Osteocyte (in vitro differentiated cells): ENCODE measurements at regions not wholly inside any gene's neighbourhood (a gene's known extent, or its start where the extent isn't known, plus 50 kb on each side); places are given as distances from the start of the nearest gene placed in this dataset.

Experiments
- DNase-seq: peaks from one replicate; pipeline ENCODE4 v3.0.0; 2021; ENCODE audit warnings: mixed read lengths; ENCODE audit not compliant: unreplicated experiment; ENCODE audit errors: extremely low spot score
- H3K27ac Mint-ChIP-seq: one replicate; pipeline ENCODE4 v1.8.0; 2021; ENCODE audit warnings: mild to moderate bottlenecking, mixed read lengths; ENCODE audit not compliant: unreplicated experiment
- H3K27me3 Mint-ChIP-seq: one replicate; pipeline ENCODE4 v1.8.0; 2021; ENCODE audit warnings: mixed read lengths; ENCODE audit not compliant: unreplicated experiment
- H3K36me3 Mint-ChIP-seq: one replicate; pipeline ENCODE4 v1.8.0; 2021; ENCODE audit warnings: mixed read lengths; ENCODE audit not compliant: unreplicated experiment
- H3K4me1 Mint-ChIP-seq: one replicate; pipeline ENCODE4 v1.8.0; 2021; ENCODE audit warnings: mixed read lengths; ENCODE audit not compliant: unreplicated experiment
- H3K4me3 Mint-ChIP-seq: one replicate; pipeline ENCODE4 v1.8.0; 2021; ENCODE audit warnings: mild to moderate bottlenecking, moderate library complexity, mixed read lengths; ENCODE audit not compliant: unreplicated experiment
- H3K9me3 Mint-ChIP-seq: one replicate; pipeline ENCODE4 v1.8.0; 2021; ENCODE audit warnings: mixed read lengths; ENCODE audit not compliant: unreplicated experiment
- TF ChIP-seq, protein P1 (sequence below): fragments of 200-600 bp; sonication (generic); IDR thresholded peaks from 2 replicates; pipeline ENCODE4 v1.5.0; 2021; ENCODE audit warnings: antibody characterized with exemption, mild to moderate bottlenecking, moderate library complexity

DNA sequence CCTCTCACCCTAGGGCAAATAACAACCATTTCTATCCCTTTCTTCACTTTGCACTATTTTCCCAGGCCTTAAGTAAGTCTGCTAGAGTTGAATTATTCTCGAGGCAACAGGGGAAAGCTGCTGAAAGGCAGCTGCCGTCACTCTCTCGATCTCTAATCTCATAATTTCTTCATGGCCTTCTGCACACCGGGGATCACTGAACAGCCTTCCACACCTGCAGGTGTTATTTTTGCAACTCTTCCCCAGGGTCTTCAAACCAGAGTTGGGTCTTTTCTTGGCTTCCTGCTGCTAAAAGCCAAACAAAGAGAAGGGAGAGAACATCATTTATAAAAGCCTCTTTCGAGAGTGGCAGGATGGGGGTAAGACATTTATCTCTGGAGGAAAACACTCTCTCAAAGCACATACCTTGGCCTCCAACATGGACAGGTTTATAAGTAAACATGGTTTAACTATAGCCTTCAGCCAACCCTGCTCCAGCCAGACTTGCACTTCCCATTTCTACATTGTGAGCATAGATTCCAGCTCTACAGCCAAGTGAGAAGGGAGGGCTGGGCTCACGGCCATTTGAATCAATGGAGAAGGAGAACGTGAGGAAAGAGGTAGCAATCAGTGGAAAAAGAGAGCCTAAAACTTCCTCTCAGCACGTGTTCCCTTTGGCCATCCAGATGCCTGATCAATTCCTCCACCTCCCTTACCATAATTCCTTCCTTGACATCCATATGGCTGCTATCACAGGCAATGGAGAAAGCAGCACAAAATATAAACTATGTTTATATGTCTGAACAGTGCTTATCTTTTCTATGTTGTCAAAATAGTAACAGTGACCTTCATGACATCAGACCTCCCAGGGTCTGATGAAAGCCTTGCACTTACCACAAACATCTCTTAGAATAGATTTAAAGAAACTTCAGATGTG, 464.9 kb downstream of the TLE1 start:
- H3K4me3 Mint-ChIP-seq: no peak overlapping the region
- H3K9me3 Mint-ChIP-seq: no peaks in the 10 kb centered on the region
- no peaks in the 10 kb centered on the region for H3K27me3 Mint-ChIP-seq
- TF ChIP-seq, protein P1, sequence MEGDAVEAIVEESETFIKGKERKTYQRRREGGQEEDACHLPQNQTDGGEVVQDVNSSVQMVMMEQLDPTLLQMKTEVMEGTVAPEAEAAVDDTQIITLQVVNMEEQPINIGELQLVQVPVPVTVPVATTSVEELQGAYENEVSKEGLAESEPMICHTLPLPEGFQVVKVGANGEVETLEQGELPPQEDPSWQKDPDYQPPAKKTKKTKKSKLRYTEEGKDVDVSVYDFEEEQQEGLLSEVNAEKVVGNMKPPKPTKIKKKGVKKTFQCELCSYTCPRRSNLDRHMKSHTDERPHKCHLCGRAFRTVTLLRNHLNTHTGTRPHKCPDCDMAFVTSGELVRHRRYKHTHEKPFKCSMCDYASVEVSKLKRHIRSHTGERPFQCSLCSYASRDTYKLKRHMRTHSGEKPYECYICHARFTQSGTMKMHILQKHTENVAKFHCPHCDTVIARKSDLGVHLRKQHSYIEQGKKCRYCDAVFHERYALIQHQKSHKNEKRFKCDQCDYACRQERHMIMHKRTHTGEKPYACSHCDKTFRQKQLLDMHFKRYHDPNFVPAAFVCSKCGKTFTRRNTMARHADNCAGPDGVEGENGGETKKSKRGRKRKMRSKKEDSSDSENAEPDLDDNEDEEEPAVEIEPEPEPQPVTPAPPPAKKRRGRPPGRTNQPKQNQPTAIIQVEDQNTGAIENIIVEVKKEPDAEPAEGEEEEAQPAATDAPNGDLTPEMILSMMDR: no peak
- peaks cover 4% of the 10 kb centered on the region for H3K4me1 Mint-ChIP-seq
- H3K36me3 Mint-ChIP-seq: no peaks in the 10 kb centered on the region
- no peak for DNase-seq
- H3K27ac Mint-ChIP-seq: no peak overlapping the region

DNA sequence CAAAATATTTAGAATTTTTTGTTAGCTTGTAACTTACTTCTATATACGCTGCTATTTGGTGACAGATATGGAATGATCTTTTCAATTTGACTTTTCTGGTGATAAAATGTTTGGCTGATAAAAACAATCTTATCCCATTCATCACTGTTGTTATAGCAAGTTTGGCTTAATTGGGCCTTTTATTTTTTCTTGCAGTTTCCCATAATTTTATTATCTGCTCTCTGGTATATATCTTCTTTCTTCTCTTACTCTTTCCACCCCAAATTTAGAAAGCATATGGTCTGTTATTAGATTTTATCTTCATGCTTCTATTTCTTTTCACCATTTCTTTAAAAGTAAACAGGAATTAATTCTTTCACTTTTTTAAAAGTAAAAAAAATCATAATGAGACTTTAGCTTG, 474.4 kb downstream of the TLE1 start:
- Mint-ChIP-seq H3K36me3 (no peaks in the 10 kb centered on the region), H3K27me3 (no peaks in the 10 kb centered on the region), H3K4me3 (no peak overlapping the region), H3K27ac (no peak overlapping the region), H3K9me3 (peaks cover 9% of the 10 kb centered on the region), H3K4me1 (peaks cover 4% of the 10 kb centered on the region)
- TF ChIP-seq, protein P1: no peak
- no peak for DNase-seq

DNA sequence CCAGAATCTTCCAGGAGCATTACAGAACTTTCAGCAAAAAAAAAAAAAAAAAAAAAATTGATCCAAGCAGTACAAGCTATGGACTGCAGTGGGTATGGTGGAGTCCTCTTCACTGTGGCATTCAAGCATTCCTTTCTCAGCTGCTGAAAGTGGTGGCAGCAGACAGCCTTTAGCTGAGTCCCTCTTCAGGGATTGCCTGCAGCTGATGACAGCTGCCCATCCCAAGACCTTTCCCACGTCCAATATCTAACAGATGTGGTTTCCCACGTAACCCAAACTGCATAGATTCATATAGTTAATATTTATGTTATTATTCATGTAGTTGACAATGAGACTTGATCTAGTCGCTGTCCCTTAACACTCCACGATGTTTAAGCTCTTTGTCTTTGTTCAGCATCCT, 475.9 kb downstream of the TLE1 start:
- Mint-ChIP-seq H3K36me3 (no peaks in the 10 kb centered on the region), H3K27me3 (no peaks in the 10 kb centered on the region), H3K4me1 (peaks cover 4% of the 10 kb centered on the region), H3K27ac (no peak overlapping the region), H3K4me3 (no peak overlapping the region), H3K9me3 (peaks cover 9% of the 10 kb centered on the region)
- DNase-seq: no peak
- TF ChIP-seq, protein P1: no peak

DNA sequence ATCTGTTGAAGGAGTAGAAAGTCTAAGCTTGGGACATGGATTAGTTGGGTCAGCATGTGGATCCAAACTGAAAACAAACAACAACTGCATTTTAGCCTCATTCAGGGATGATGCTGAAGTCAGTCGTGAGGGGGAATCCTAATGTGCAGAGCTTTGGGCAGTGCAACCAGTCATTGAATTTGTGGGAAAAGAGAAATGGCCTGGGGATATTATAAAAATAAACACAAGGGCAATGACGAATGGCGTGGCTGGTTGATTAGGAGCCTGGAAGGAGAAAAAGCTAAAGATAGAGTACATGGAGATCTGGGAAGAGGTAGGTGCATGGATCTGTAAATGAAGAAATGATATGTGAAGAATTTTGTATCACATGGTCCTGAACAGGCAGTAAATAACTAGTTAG, 477.6 kb downstream of the TLE1 start:
- no peak for DNase-seq
- Mint-ChIP-seq H3K27ac (no peak overlapping the region), H3K9me3 (peaks cover 6% of the 10 kb centered on the region), H3K4me1 (peaks cover 4% of the 10 kb centered on the region), H3K36me3 (no peaks in the 10 kb centered on the region), H3K4me3 (no peak overlapping the region), H3K27me3 (no peaks in the 10 kb centered on the region)
- TF ChIP-seq, protein P1: no peak

DNA sequence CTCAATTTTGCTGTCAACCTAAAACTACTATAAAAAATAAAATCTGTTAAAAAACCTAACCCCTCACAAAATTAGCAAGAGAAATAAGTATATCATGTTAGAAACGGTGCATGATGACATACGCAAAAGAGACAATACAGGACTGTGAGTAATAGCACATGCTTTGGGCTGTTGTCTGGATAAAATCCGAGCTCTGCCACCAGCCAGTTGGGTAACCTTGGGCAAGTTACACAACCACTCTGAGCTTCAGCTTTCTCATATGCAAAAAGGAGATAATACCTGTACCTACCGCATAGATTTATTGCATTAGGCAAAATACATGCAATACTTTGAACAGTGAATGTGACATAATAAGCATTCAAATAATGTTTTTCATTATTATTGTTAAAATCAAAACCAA, 481.7 kb downstream of the TLE1 start:
- TF ChIP-seq, protein P1: no peak
- H3K4me1 Mint-ChIP-seq: peaks cover 4% of the 10 kb centered on the region
- no peak overlapping the region for H3K27ac Mint-ChIP-seq
- no peak for DNase-seq
- no peak overlapping the region for H3K4me3 Mint-ChIP-seq
- H3K27me3 Mint-ChIP-seq: peaks cover 2% of the 10 kb centered on the region
- H3K36me3 Mint-ChIP-seq: no peaks in the 10 kb centered on the region
- peaks cover 5% of the 10 kb centered on the region for H3K9me3 Mint-ChIP-seq
